ENCODE measurements at regions not wholly inside any gene's neighbourhood (a gene's known extent, or its start where the extent isn't known, plus 50 kb on each side); places are given as distances from the start of the nearest gene placed in this dataset.
A peak's percentile ranks its signal among the peaks of the same experiment; 100 is the strongest.

DNA sequence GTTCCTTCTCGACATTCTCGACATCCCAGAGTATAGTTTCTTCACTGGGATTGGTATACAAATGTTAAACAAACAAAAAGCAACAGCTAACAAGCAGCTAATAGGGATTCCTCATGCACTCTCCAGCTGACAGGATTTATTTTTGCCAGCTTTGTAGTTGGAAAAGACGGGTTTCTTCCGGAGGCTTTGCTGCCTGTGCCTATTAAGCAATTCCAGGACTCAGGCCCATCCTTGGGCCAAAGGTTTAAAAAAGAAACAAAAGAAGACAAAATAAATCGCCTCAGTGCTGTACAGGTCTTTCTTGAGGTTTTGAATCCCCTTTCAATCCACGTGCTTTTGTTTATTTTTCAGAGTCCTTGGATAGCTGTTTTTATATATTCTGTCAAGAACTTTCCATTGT is 1414.5 kb upstream of the PCDH9 start:
- TF ChIP-seq CHD2 (IDR thresholded peaks at IDR 0.05; ENCODE audit: low read length, partially characterized antibody) (no peak), USF1 (IDR thresholded peaks at IDR 0.05; ENCODE audit: borderline replicate concordance, low read depth) (no peak), POLR2AphosphoS5 (IDR thresholded peaks at IDR 0.05; ENCODE audit: low read depth, low read length) (no peak), ELF1 (IDR thresholded peaks at IDR 0.05) (no peak)
- WGBS (ENCODE audit: low lambda C conversion rate), result 62% methylated on average over 6 of the region's 6 CpGs
- Histone ChIP-seq H3K4me1 (ENCODE audit: control insufficient read depth in 1 of 2, insufficient read depth in 2 of 2, low read depth in 1 of 2, low read length in 1 of 2) (no peaks in the 10 kb centered on the region), H3K27me3 (ENCODE audit: insufficient read depth) (no peaks in the 10 kb centered on the region), H4K20me1 (ENCODE audit: insufficient read depth) (no peaks in the 10 kb centered on the region), H2AFZ (ENCODE audit: low read depth) (no peak overlapping the region), H3F3A (replicated peaks; ENCODE audit: insufficient read depth) (no peaks in the 10 kb centered on the region), H3K9me2 (no peaks in the 10 kb centered on the region), H3K9ac (no peak overlapping the region), H3K27ac (ENCODE audit: low read depth in 2 of 2, low read length in 1 of 2) (no peak overlapping the region), H3K36me3 (replicated peaks in 1 of 2; ENCODE audit: control insufficient read depth in 1 of 2, insufficient read depth in 2 of 2, low read length in 1 of 2) (no peaks in the 10 kb centered on the region), H3K9me3 (no peaks in the 10 kb centered on the region), H3K79me2 (ENCODE audit: insufficient read depth) (no peaks in the 10 kb centered on the region), H3K4me3 (ENCODE audit: low read depth in 2 of 2, low read length in 1 of 2) (no peak overlapping the region), H3K4me2 (no peak overlapping the region)
- ChIA-PET POLR2A (no interaction called here), CTCF (no interaction called here)
- no peak for DNase-seq

- H3K4me3 ChIP-seq (ENCODE audit: low read depth in 2 of 2, low read length in 1 of 2), result no peak overlapping the region
- WGBS (ENCODE audit: low lambda C conversion rate), result 33% methylated on average over 1 of the region's 1 CpG
- POLR2A ChIA-PET, result no interaction called here
Measured at GRCh38 chr13:68636784-68637183, 1406.6 kb upstream of the PCDH9 start.

GRCh38 chr13:68628994-68629393 is 1398.9 kb upstream of the PCDH9 start:
- Histone ChIP-seq H3K4me2 (no peak overlapping the region), H3K36me3 (replicated peaks in 1 of 2; ENCODE audit: control insufficient read depth in 1 of 2, insufficient read depth in 2 of 2, low read length in 1 of 2) (no peaks in the 10 kb centered on the region), H3K4me3 (ENCODE audit: low read depth in 2 of 2, low read length in 1 of 2) (no peak overlapping the region), H3K79me2 (ENCODE audit: insufficient read depth) (no peaks in the 10 kb centered on the region), H3K27ac (ENCODE audit: low read depth in 2 of 2, low read length in 1 of 2) (no peak overlapping the region), H3K9ac (no peak overlapping the region), H4K20me1 (ENCODE audit: insufficient read depth) (no peaks in the 10 kb centered on the region), H3K9me3 (no peaks in the 10 kb centered on the region), H3K9me2 (no peaks in the 10 kb centered on the region), H3F3A (replicated peaks; ENCODE audit: insufficient read depth) (no peaks in the 10 kb centered on the region), H2AFZ (ENCODE audit: low read depth) (no peak overlapping the region), H3K27me3 (ENCODE audit: insufficient read depth) (no peaks in the 10 kb centered on the region), H3K4me1 (ENCODE audit: control insufficient read depth in 1 of 2, insufficient read depth in 2 of 2, low read depth in 1 of 2, low read length in 1 of 2) (no peaks in the 10 kb centered on the region)
- no peak for DNase-seq
- CTCF ChIA-PET, result no interaction called here
- TF ChIP-seq JUND (IDR thresholded peaks at IDR 0.05) (no peak), NFIC (IDR thresholded peaks at IDR 0.05; ENCODE audit: borderline replicate concordance) (no peak), FOXJ3 (CRISPR knock-in tag; IDR thresholded peaks at IDR 0.05) (no peak), CTCF (IDR thresholded peaks at IDR 0.05) (no peak), RFX5 (IDR thresholded peaks at IDR 0.05; ENCODE audit: low read length) (no peak), YY1 (IDR thresholded peaks at IDR 0.05; ENCODE audit: low read depth) (no peak)
- TF ChIP-seq, protein P1, sequence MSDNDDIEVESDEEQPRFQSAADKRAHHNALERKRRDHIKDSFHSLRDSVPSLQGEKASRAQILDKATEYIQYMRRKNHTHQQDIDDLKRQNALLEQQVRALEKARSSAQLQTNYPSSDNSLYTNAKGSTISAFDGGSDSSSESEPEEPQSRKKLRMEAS (IDR thresholded peaks at IDR 0.05; ENCODE audit: low read depth), result no peak
- POLR2A ChIA-PET, result no interaction called here

More at GRCh38 chr13:68636784-68637183, 1406.6 kb upstream of the PCDH9 start:
- peak; percentile 18 for DNase-seq
- CTCF ChIA-PET, result no interaction called here
- no peak overlapping the region for H3K4me2 ChIP-seq
- no peaks in the 10 kb centered on the region; a peak in 1 of 4 replicates for H3K4me1 ChIP-seq (ENCODE audit: control insufficient read depth in 1 of 2, insufficient read depth in 2 of 2, low read depth in 1 of 2, low read length in 1 of 2)
- no peak overlapping the region for H3K27ac ChIP-seq (ENCODE audit: low read depth in 2 of 2, low read length in 1 of 2)
- no peaks in the 10 kb centered on the region for H3K27me3 ChIP-seq (ENCODE audit: insufficient read depth)
- H3K9me2 ChIP-seq, result no peaks in the 10 kb centered on the region
- no peaks in the 10 kb centered on the region for H3K79me2 ChIP-seq (ENCODE audit: insufficient read depth)
- 0 out of 2 replicates have a peak, but pooled peaks have one; percentile 41 for TF ChIP-seq GATA2 (CRISPR knock-in tag; IDR thresholded peaks at IDR 0.05)
- TF ChIP-seq FOSL2 (IDR thresholded peaks at IDR 0.05; ENCODE audit: borderline replicate concordance, low read depth), result no peak
- no peak for TF ChIP-seq GABPA (IDR thresholded peaks at IDR 0.05; ENCODE audit: low read depth)
- no peaks in the 10 kb centered on the region for H4K20me1 ChIP-seq (ENCODE audit: insufficient read depth)
- H3F3A ChIP-seq (replicated peaks; ENCODE audit: insufficient read depth), result no peaks in the 10 kb centered on the region
- H2AFZ ChIP-seq (ENCODE audit: low read depth), result no peak overlapping the region
- H3K9ac ChIP-seq, result no peak overlapping the region
- no peaks in the 10 kb centered on the region for H3K36me3 ChIP-seq (replicated peaks in 1 of 2; ENCODE audit: control insufficient read depth in 1 of 2, insufficient read depth in 2 of 2, low read length in 1 of 2)
- no peaks in the 10 kb centered on the region for H3K9me3 ChIP-seq

Data from SK-N-SH (cell line).